DND-41 (cell line): ENCODE measurements at regions not wholly inside any gene's neighbourhood (a gene's known extent, or its start where the extent isn't known, plus 50 kb on each side); places are given as distances from the start of the nearest gene placed in this dataset.

Experiments used
- ATAC-seq: fragments of 200-7000 bp; cut with Tn5 transposase; 3 replicates; pipeline ENCODE4 v1.9.1; 2021; ENCODE audit warnings: low read depth; ENCODE audit not compliant: insufficient read depth
- DNase-seq: peaks from one replicate; pipeline ENCODE4 v3.0.0-alpha.2; 2020
- H2AFZ ChIP-seq: 2 replicates; pipeline ENCODE4 v1.6.0; 2012; ENCODE audit warnings: low read depth, low read length
- H3K27ac ChIP-seq: 2 replicates; pipeline ENCODE4 v1.5.1; 2012; ENCODE audit warnings: low read length, inconsistent platforms
- H3K27me3 ChIP-seq: fragments of 200-600 bp; sonication (generic); 2 replicates; pipeline ENCODE4 v1.6.0; 2012; ENCODE audit warnings: low read length, mild to moderate bottlenecking, inconsistent platforms; ENCODE audit not compliant: insufficient read depth, poor library complexity
- H3K36me3 ChIP-seq: 2 replicates; pipeline ENCODE4 v1.5.1; 2012; ENCODE audit warnings: low read length, inconsistent platforms; ENCODE audit not compliant: insufficient read depth
- H3K4me1 ChIP-seq: 2 replicates; pipeline ENCODE4 v1.5.1; 2012; ENCODE audit warnings: mild to moderate bottlenecking, low read length; ENCODE audit not compliant: insufficient read depth
- H3K4me2 ChIP-seq: 2 replicates; pipeline ENCODE4 v1.6.0; 2012; ENCODE audit warnings: mild to moderate bottlenecking, moderate library complexity, low read length, inconsistent platforms; ENCODE audit not compliant: insufficient read depth
- H3K4me3 ChIP-seq, 2 experiments: fragments of 200-600 bp in 1 of 2; shearing (Covaris generic) in 1 of 2; 2 replicates each; pipeline ENCODE4 v1.5.1; 2012 to 2016; ENCODE audit warnings: inconsistent platforms in 2 of 2, low read length in 2 of 2, mild to moderate bottlenecking in 2 of 2, low read depth in 1 of 2, moderate library complexity in 1 of 2
- H3K79me2 ChIP-seq: 2 replicates; pipeline ENCODE4 v1.6.0; 2012; ENCODE audit warnings: low read length, inconsistent platforms; ENCODE audit not compliant: insufficient read depth
- H3K9ac ChIP-seq: 2 replicates; pipeline ENCODE4 v1.6.0; 2012; ENCODE audit warnings: low read depth, mild to moderate bottlenecking, inconsistent platforms, low read length, moderate library complexity
- H3K9me3 ChIP-seq: 2 replicates; pipeline ENCODE4 v1.5.1; 2012; ENCODE audit warnings: low read length, moderate library complexity, mild to moderate bottlenecking, inconsistent platforms; ENCODE audit not compliant: insufficient read depth, severe bottlenecking
- H4K20me1 ChIP-seq: 2 replicates; pipeline ENCODE4 v1.6.0; 2012; ENCODE audit warnings: low read length; ENCODE audit not compliant: insufficient read depth
- CTCF ChIP-seq: IDR thresholded peaks from 2 replicates; pipeline ENCODE4 v1.5.1; 2012; ENCODE audit warnings: borderline replicate concordance, low read length, moderate library complexity, mild to moderate bottlenecking; ENCODE audit not compliant: poor library complexity, severe bottlenecking; ENCODE audit errors: extremely low read depth
- EZH2 ChIP-seq: IDR thresholded peaks from 3 replicates; pipeline ENCODE4 v1.6.1; 2012; ENCODE audit warnings: borderline replicate concordance, low read depth, mild to moderate bottlenecking, moderate library complexity, low read length, inconsistent platforms; ENCODE audit not compliant: severe bottlenecking

GRCh38 chr1:30274173-30274970 lies 449.0 kb downstream of the MATN1 start:
- no peak for DNase-seq
- no peak for TF ChIP-seq EZH2
- TF ChIP-seq CTCF: no peak
- H3K4me1 ChIP-seq: no peaks in the 10 kb centered on the region
- H3K27me3 ChIP-seq: peaks cover 2% of the 10 kb centered on the region
- H3K9ac ChIP-seq: no peak overlapping the region
- H3K79me2 ChIP-seq: no peaks in the 10 kb centered on the region
- no peak overlapping the region for H3K4me2 ChIP-seq
- H3K4me3 ChIP-seq: no peak overlapping the region
- H3K9me3 ChIP-seq: peaks cover 17% of the 10 kb centered on the region
- H2AFZ ChIP-seq: no peak overlapping the region
- no peaks in the 10 kb centered on the region for H3K36me3 ChIP-seq
- no peaks in the 10 kb centered on the region for H4K20me1 ChIP-seq
- no peak for ATAC-seq
- H3K27ac ChIP-seq: no peak overlapping the region

- peaks cover 17% of the 10 kb centered on the region for H3K9me3 ChIP-seq
- H3K4me1 ChIP-seq: no peaks in the 10 kb centered on the region
- H2AFZ ChIP-seq: no peak overlapping the region
- H3K27me3 ChIP-seq: peaks cover 11% of the 10 kb centered on the region
- no peak overlapping the region for H3K9ac ChIP-seq
- H4K20me1 ChIP-seq: no peaks in the 10 kb centered on the region
- no peak overlapping the region for H3K4me2 ChIP-seq
- no peak overlapping the region for H3K27ac ChIP-seq
- no peaks in the 10 kb centered on the region for H3K36me3 ChIP-seq
- TF ChIP-seq CTCF (no peak), EZH2 (no peak)
- ATAC-seq: no peak
- no peaks in the 10 kb centered on the region for H3K79me2 ChIP-seq
- DNase-seq: no peak
- H3K4me3 ChIP-seq: no peak overlapping the region
Observed at GRCh38 chr1:30273456-30273855, 449.9 kb downstream of the MATN1 start.

GRCh38 chr1:30273021-30273325 lies 450.4 kb downstream of the MATN1 start:
- H3K9me3 ChIP-seq: peaks cover 17% of the 10 kb centered on the region
- TF ChIP-seq CTCF (no peak), EZH2 (no peak)
- no peak for ATAC-seq
- H2AFZ ChIP-seq: no peak overlapping the region
- H3K4me2 ChIP-seq: no peak overlapping the region
- no peak overlapping the region for H3K27ac ChIP-seq
- no peak overlapping the region for H3K9ac ChIP-seq
- H3K27me3 ChIP-seq: peaks cover 14% of the 10 kb centered on the region
- H3K4me1 ChIP-seq: no peaks in the 10 kb centered on the region
- H3K4me3 ChIP-seq: no peak overlapping the region
- DNase-seq: no peak
- H3K79me2 ChIP-seq: no peaks in the 10 kb centered on the region
- H4K20me1 ChIP-seq: no peaks in the 10 kb centered on the region
- H3K36me3 ChIP-seq: no peaks in the 10 kb centered on the region
